Caco-2 (cell line): ENCODE measurements at regions not wholly inside any gene's neighbourhood (a gene's known extent, or its start where the extent isn't known, plus 50 kb on each side); places are given as distances from the start of the nearest gene placed in this dataset.
"Not testable (repeated sequence)": the region's sequence is repeated elsewhere in the genome, so short reads cannot be mapped to it uniquely, and the experiment has no call there.

Source experiments
- BruUV-seq: library from RNA; stranded (reverse); fragments of 400-500 nt; replicated peaks from 2 replicates; lab custom pipeline; 2021; lab: Mats Ljungman, UMichigan
- CTCF ChIA-PET: fragments of 300-600 bp; sonication (Branson Sonifier 250); formaldehyde crosslinking; loops from one replicate; lab custom pipeline; 2022; ENCODE audit warnings: antibody characterized with exemption; lab: Charles Lee
- POLR2A ChIA-PET: fragments of 300-600 bp; sonication (Branson Sonifier 250); formaldehyde crosslinking; loops from one replicate; lab custom pipeline; 2022; ENCODE audit warnings: antibody characterized with exemption; lab: Charles Lee
- DNase-seq, 2 experiments: peaks; one replicate each; pipeline versions ENCODE4 v3.0.0 to v3.0.0-alpha.2; 2020 to 2022
- H3K27me3 ChIP-seq: replicated peaks from 2 replicates; pipeline ENCODE4 v1.6.0; 2011; ENCODE audit warnings: low read length; ENCODE audit not compliant: control insufficient read depth, insufficient read depth
- H3K36me3 ChIP-seq: 2 replicates; pipeline ENCODE4 v1.5.1; 2011; ENCODE audit warnings: low read length; ENCODE audit not compliant: control insufficient read depth, insufficient read depth
- H3K4me1 ChIP-seq: fragments of 250-450 bp; sonication (Bioruptor Pico); 2 replicates; pipeline ENCODE4 v1.5.1; 2020; ENCODE audit warnings: mild to moderate bottlenecking
- H3K4me3 ChIP-seq: 2 replicates; pipeline ENCODE4 v1.5.1; 2011; ENCODE audit warnings: low read depth, mild to moderate bottlenecking, control low read depth, low read length
- H3K9me3 ChIP-seq: fragments of 250-450 bp; sonication (Bioruptor Pico); 2 replicates; pipeline ENCODE4 v1.5.1; 2020; ENCODE audit warnings: mild to moderate bottlenecking, moderate library complexity
- H3K27ac Mint-ChIP-seq: one replicate; pipeline ENCODE4 v1.8.0; 2022; ENCODE audit warnings: mixed read lengths; ENCODE audit not compliant: unreplicated experiment
- H3K27me3 Mint-ChIP-seq: one replicate; pipeline ENCODE4 v1.8.0; 2022; ENCODE audit warnings: mixed read lengths; ENCODE audit not compliant: insufficient read depth, unreplicated experiment
- H3K36me3 Mint-ChIP-seq: one replicate; pipeline ENCODE4 v1.8.0; 2022; ENCODE audit warnings: mild to moderate bottlenecking, mixed read lengths; ENCODE audit not compliant: insufficient read depth, unreplicated experiment
- H3K4me1 Mint-ChIP-seq: one replicate; pipeline ENCODE4 v1.8.0; 2022; ENCODE audit warnings: low read depth, mixed read lengths; ENCODE audit not compliant: unreplicated experiment
- H3K4me3 Mint-ChIP-seq: one replicate; pipeline ENCODE4 v1.8.0; 2022; ENCODE audit warnings: mild to moderate bottlenecking, moderate library complexity, mixed read lengths; ENCODE audit not compliant: unreplicated experiment
- H3K9me3 Mint-ChIP-seq: one replicate; pipeline ENCODE4 v1.8.0; 2022; ENCODE audit warnings: mixed read lengths; ENCODE audit not compliant: unreplicated experiment
- CTCF ChIP-seq, 2 experiments: fragments of 200-600 bp in 1 of 2; IDR thresholded peaks; 1 replicate in 1 of 2; 2 replicates in 1 of 2; pipeline versions ENCODE4 v1.5.1 to v1.8.0; 2011 to 2022; ENCODE audit warnings: antibody characterized with exemption in 1 of 2, control low read depth in 1 of 2, inconsistent platforms in 1 of 2, low read depth in 1 of 2, low read length in 1 of 2, mild to moderate bottlenecking in 1 of 2, moderate library complexity in 1 of 2; ENCODE audit not compliant: insufficient read depth in 1 of 2, severe bottlenecking in 1 of 2, unreplicated experiment in 1 of 2
- intact Hi-C: fragments of 100-400 bp; cut with micrococcal nuclease; formaldehyde crosslinking; loops from one replicate; pipeline ENCODE4 v1.10.0; 2022; ENCODE audit not compliant: unreplicated experiment

GRCh38 chr3:168678730-168679129 is 583.0 kb upstream of the GOLIM4 start:
- Histone ChIP-seq H3K4me3 (no peak overlapping the region), H3K9me3 (no peaks in the 10 kb centered on the region), H3K27me3 (no peaks in the 10 kb centered on the region), H3K36me3 (no peaks in the 10 kb centered on the region), H3K4me1 (no peaks in the 10 kb centered on the region)
- Mint-ChIP-seq H3K27ac (no peak overlapping the region), H3K9me3 (no peaks in the 10 kb centered on the region), H3K4me3 (no peak overlapping the region), H3K27me3 (no peaks in the 10 kb centered on the region), H3K36me3 (no peaks in the 10 kb centered on the region), H3K4me1 (no peaks in the 10 kb centered on the region)
- BruUV-seq: no TSS peak
- ChIA-PET CTCF (no interaction called here), POLR2A (no interaction called here)
- intact Hi-C loops: no loop called here
- TF ChIP-seq CTCF (IDR thresholded peaks at IDR 0.05; ENCODE audit: insufficient read depth in 1 of 2, low read depth in 1 of 2, low read length in 1 of 2, severe bottlenecking in 1 of 2, unreplicated experiment in 1 of 2): no peak
- no peak for DNase-seq

- POLR2A ChIA-PET: no interaction called here
- H3K9me3 Mint-ChIP-seq: no peaks in the 10 kb centered on the region
- intact Hi-C loops: no loop called here
- CTCF ChIA-PET: no interaction called here
- no peak overlapping the region for H3K27ac Mint-ChIP-seq
- DNase-seq: no peak
- TF ChIP-seq CTCF (IDR thresholded peaks at IDR 0.05; ENCODE audit: insufficient read depth in 1 of 2, low read depth in 1 of 2, low read length in 1 of 2, severe bottlenecking in 1 of 2, unreplicated experiment in 1 of 2): no peak
- peaks cover 2% of the 10 kb centered on the region for H3K27me3 Mint-ChIP-seq
- H3K36me3 Mint-ChIP-seq: no peaks in the 10 kb centered on the region
- H3K9me3 ChIP-seq: no peaks in the 10 kb centered on the region
- H3K4me3 ChIP-seq: no peak overlapping the region
- H3K4me3 Mint-ChIP-seq: no peak overlapping the region
- no peaks in the 10 kb centered on the region for H3K36me3 ChIP-seq
- no peaks in the 10 kb centered on the region for H3K4me1 Mint-ChIP-seq
- BruUV-seq: no TSS peak
- H3K4me1 ChIP-seq: no peaks in the 10 kb centered on the region
- H3K27me3 ChIP-seq: no peaks in the 10 kb centered on the region
These were observed 575.4 kb upstream of the GOLIM4 start for GRCh38 chr3:168671091-168671490.

- H3K4me1 Mint-ChIP-seq, H3K36me3 ChIP-seq, H3K9me3 ChIP-seq, BruUV-seq, H3K36me3 Mint-ChIP-seq, H3K4me3 ChIP-seq, H3K27me3 ChIP-seq, CTCF ChIA-PET, intact Hi-C loops, H3K27me3 Mint-ChIP-seq, H3K9me3 Mint-ChIP-seq, DNase-seq, H3K27ac Mint-ChIP-seq, H3K4me1 ChIP-seq, POLR2A ChIA-PET, H3K4me3 Mint-ChIP-seq: not testable (repeated sequence)
These were observed 565.3 kb upstream of the GOLIM4 start for GRCh38 chr3:168660879-168661657.
